ENCODE measurements at regions not wholly inside any gene's neighbourhood (a gene's known extent, or its start where the extent isn't known, plus 50 kb on each side); places are given as distances from the start of the nearest gene placed in this dataset.

DNA sequence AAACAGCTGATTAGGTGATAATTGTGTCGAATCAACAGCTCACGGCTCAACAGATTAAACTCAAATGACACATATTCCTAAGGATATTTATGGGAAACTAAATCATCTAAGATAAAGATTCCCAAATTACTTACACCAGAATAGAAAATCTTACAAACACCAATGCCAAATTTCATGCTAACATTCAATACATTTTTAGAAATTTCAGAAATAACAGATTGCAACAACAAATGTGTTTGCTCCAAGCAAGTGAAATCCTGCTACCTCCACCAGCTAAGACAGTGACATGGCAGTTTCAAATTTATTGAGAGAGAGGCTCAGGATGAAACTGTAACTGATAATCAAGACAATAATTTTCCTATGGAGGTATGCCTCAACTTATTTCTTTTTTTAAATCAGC, 65.0 kb upstream of the EPB41L3 start:
- no peak for ATAC-seq
- no peak overlapping the region for H3K9ac ChIP-seq (ENCODE audit: low read length)
- no peaks in the 10 kb centered on the region for H3K9me2 ChIP-seq (ENCODE audit: insufficient read depth)
- no peaks in the 10 kb centered on the region for H4K20me1 ChIP-seq (ENCODE audit: insufficient read depth)
- H3K4me2 ChIP-seq (ENCODE audit: low read length) = no peak overlapping the region
- H3K4me1 ChIP-seq (ENCODE audit: control insufficient read depth in 1 of 2, insufficient read depth in 2 of 2, low read length in 2 of 2) = no peaks in the 10 kb centered on the region
- no peak for TF ChIP-seq RAD21 (IDR thresholded peaks at IDR 0.05; ENCODE audit: low read depth)
- no peak for TF ChIP-seq SIN3A (IDR thresholded peaks at IDR 0.05; ENCODE audit: low read depth)
- TF ChIP-seq, protein P1, sequence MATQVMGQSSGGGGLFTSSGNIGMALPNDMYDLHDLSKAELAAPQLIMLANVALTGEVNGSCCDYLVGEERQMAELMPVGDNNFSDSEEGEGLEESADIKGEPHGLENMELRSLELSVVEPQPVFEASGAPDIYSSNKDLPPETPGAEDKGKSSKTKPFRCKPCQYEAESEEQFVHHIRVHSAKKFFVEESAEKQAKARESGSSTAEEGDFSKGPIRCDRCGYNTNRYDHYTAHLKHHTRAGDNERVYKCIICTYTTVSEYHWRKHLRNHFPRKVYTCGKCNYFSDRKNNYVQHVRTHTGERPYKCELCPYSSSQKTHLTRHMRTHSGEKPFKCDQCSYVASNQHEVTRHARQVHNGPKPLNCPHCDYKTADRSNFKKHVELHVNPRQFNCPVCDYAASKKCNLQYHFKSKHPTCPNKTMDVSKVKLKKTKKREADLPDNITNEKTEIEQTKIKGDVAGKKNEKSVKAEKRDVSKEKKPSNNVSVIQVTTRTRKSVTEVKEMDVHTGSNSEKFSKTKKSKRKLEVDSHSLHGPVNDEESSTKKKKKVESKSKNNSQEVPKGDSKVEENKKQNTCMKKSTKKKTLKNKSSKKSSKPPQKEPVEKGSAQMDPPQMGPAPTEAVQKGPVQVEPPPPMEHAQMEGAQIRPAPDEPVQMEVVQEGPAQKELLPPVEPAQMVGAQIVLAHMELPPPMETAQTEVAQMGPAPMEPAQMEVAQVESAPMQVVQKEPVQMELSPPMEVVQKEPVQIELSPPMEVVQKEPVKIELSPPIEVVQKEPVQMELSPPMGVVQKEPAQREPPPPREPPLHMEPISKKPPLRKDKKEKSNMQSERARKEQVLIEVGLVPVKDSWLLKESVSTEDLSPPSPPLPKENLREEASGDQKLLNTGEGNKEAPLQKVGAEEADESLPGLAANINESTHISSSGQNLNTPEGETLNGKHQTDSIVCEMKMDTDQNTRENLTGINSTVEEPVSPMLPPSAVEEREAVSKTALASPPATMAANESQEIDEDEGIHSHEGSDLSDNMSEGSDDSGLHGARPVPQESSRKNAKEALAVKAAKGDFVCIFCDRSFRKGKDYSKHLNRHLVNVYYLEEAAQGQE (IDR thresholded peaks at IDR 0.05; ENCODE audit: low read depth) = no peak
- no peak for TF ChIP-seq CBX3 (IDR thresholded peaks at IDR 0.05; ENCODE audit: low read depth)
- TF ChIP-seq FOSL1 (IDR thresholded peaks at IDR 0.05; ENCODE audit: low read depth) = no peak
- TF ChIP-seq EGR1 (IDR thresholded peaks at IDR 0.05; ENCODE audit: low read depth) = no peak
- TF ChIP-seq, protein P2, sequence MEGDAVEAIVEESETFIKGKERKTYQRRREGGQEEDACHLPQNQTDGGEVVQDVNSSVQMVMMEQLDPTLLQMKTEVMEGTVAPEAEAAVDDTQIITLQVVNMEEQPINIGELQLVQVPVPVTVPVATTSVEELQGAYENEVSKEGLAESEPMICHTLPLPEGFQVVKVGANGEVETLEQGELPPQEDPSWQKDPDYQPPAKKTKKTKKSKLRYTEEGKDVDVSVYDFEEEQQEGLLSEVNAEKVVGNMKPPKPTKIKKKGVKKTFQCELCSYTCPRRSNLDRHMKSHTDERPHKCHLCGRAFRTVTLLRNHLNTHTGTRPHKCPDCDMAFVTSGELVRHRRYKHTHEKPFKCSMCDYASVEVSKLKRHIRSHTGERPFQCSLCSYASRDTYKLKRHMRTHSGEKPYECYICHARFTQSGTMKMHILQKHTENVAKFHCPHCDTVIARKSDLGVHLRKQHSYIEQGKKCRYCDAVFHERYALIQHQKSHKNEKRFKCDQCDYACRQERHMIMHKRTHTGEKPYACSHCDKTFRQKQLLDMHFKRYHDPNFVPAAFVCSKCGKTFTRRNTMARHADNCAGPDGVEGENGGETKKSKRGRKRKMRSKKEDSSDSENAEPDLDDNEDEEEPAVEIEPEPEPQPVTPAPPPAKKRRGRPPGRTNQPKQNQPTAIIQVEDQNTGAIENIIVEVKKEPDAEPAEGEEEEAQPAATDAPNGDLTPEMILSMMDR (IDR thresholded peaks at IDR 0.05 in 2 of 3, conservative IDR thresholded peaks at IDR 0.05 in 1 of 3; ENCODE audit: borderline replicate concordance in 1 of 3, insufficient read depth in 1 of 3, low read depth in 2 of 3, low read length in 2 of 3) = no peak
- BruUV-seq (replicated peaks) = no TSS peak
- ChIA-PET CTCF (no interaction called here), POLR2A (no interaction called here), RAD21 (ENCODE audit: low non-redundant PET in 1 of 2, low total read pairs in 2 of 2, uncharacterized antibody in 2 of 2, unreplicated experiment in 2 of 2) (no interaction called here)
- DNase-seq (ENCODE audit: low read depth, low spot score) = no peak
- H3K9me3 ChIP-seq (ENCODE audit: control insufficient read depth in 1 of 2, insufficient read depth in 1 of 2, low read depth in 1 of 2, low read length in 2 of 2) = peaks cover 10 to 37% of the 10 kb centered on the region in 2 experiments; a peak in 3 of 4 replicates
- H3K4me3 ChIP-seq (replicated peaks in 1 of 2; ENCODE audit: low read depth in 1 of 2, low read length in 2 of 2) = no peak overlapping the region
- H3K27me3 ChIP-seq (ENCODE audit: insufficient read depth, low read length) = no peaks in the 10 kb centered on the region
- H3K27ac ChIP-seq (ENCODE audit: low read depth, low read length) = no peak overlapping the region
- intact Hi-C loops (cut with micrococcal nuclease) = no loop called here
- no peaks in the 10 kb centered on the region for H3K36me3 ChIP-seq (ENCODE audit: control insufficient read depth in 1 of 2, insufficient read depth in 2 of 2, low read length in 2 of 2)
- H3K79me2 ChIP-seq (ENCODE audit: insufficient read depth, low read length) = no peaks in the 10 kb centered on the region
- H2AFZ ChIP-seq (ENCODE audit: low read depth, low read length, poor library complexity, severe bottlenecking) = no peak overlapping the region
